GM10266 (cell line): ENCODE measurements at regions not wholly inside any gene's neighbourhood (a gene's known extent, or its start where the extent isn't known, plus 50 kb on each side); places are given as distances from the start of the nearest gene placed in this dataset.

Experiments
- DNase-seq: peaks from one replicate; pipeline ENCODE4 v3.0.0; 2012; ENCODE audit errors: extremely low spot score
- CTCF ChIP-seq: IDR thresholded peaks from 2 replicates; pipeline ENCODE4 v1.5.1; 2012; ENCODE audit warnings: mild to moderate bottlenecking, low read depth; ENCODE audit not compliant: control insufficient read depth, insufficient read depth; ENCODE audit errors: missing control alignments

- TF ChIP-seq CTCF, result no peak
- DNase-seq, result no peak
Measured at GRCh38 chr17:36673068-36673467, 71.7 kb downstream of the MRM1 start.

- DNase-seq, result no peak
- no peak for TF ChIP-seq CTCF
Measured at GRCh38 chr17:36673637-36674277, 72.4 kb downstream of the MRM1 start.

- DNase-seq, result no peak
- TF ChIP-seq CTCF, result no peak
Measured at GRCh38 chr17:36674278-36674650, 72.9 kb downstream of the MRM1 start.

GRCh38 chr17:36675250-36675649 is 73.9 kb downstream of the MRM1 start:
- no peak for TF ChIP-seq CTCF
- DNase-seq, result no peak

- no peak for TF ChIP-seq CTCF
- no peak for DNase-seq
Measured at GRCh38 chr17:36675786-36676185, 74.4 kb downstream of the MRM1 start.

- DNase-seq, result no peak
Measured at GRCh38 chr17:36679815-36680467, 78.6 kb downstream of the MRM1 start.

More at GRCh38 chr17:36679815-36680467, 78.6 kb downstream of the MRM1 start:
- TF ChIP-seq CTCF, result no peak
